NCI-H82 (cell line): ENCODE measurements at regions not wholly inside any gene's neighbourhood (a gene's known extent, or its start where the extent isn't known, plus 50 kb on each side); places are given as distances from the start of the nearest gene placed in this dataset.
A peak's percentile ranks its signal among the peaks of the same experiment; 100 is the strongest.

ENCODE experiments used
- DNase-seq: peaks from one replicate; lab custom pipeline; 2025; lab: John Stamatoyannopoulos, UW

GRCh38 chr1:63122079-63122478 is 200.3 kb upstream of the FOXD3 start:
- DNase-seq = peak; percentile 75

GRCh38 chr1:63124666-63125191 is 197.6 kb upstream of the FOXD3 start:
- DNase-seq = no peak

GRCh38 chr1:63126104-63126503 is 196.3 kb upstream of the FOXD3 start:
- no peak for DNase-seq

- DNase-seq = no peak
Measured at GRCh38 chr1:63127376-63127775, 195.0 kb upstream of the FOXD3 start.

- no peak for DNase-seq
Measured at GRCh38 chr1:63128556-63128955, 193.8 kb upstream of the FOXD3 start.

GRCh38 chr1:63129184-63129583 is 193.2 kb upstream of the FOXD3 start:
- DNase-seq = no peak

GRCh38 chr1:63129855-63130254 is 192.5 kb upstream of the FOXD3 start:
- DNase-seq = no peak

GRCh38 chr1:63134501-63135173 is 187.7 kb upstream of the FOXD3 start:
- DNase-seq = no peak

- no peak for DNase-seq
Measured at GRCh38 chr1:63135174-63135512, 187.2 kb upstream of the FOXD3 start.

GRCh38 chr1:63135801-63136200 is 186.6 kb upstream of the FOXD3 start:
- no peak for DNase-seq

- no peak for DNase-seq
Measured at GRCh38 chr1:63142001-63142400, 180.4 kb upstream of the FOXD3 start.

GRCh38 chr1:63143482-63143881 is 178.9 kb upstream of the FOXD3 start:
- no peak for DNase-seq

- no peak for DNase-seq
Measured at GRCh38 chr1:63147783-63148182, 174.6 kb upstream of the FOXD3 start.

- peak; percentile 78 for DNase-seq
Measured at GRCh38 chr1:63148825-63149645, 173.3 kb upstream of the FOXD3 start.

- DNase-seq = no peak
Measured at GRCh38 chr1:63152572-63152971, 169.8 kb upstream of the FOXD3 start.

GRCh38 chr1:63155437-63155836 is 166.9 kb upstream of the FOXD3 start:
- no peak for DNase-seq

GRCh38 chr1:63157085-63157484 is 165.3 kb upstream of the FOXD3 start:
- DNase-seq = no peak

- DNase-seq = no peak
Measured at GRCh38 chr1:63169057-63169456, 153.3 kb upstream of the FOXD3 start.

- DNase-seq = no peak
Measured at GRCh38 chr1:63173161-63173560, 149.2 kb upstream of the FOXD3 start.

GRCh38 chr1:63189677-63190076 is 132.7 kb upstream of the FOXD3 start:
- DNase-seq = no peak

GRCh38 chr1:63190171-63190570 is 132.2 kb upstream of the FOXD3 start:
- DNase-seq = peak; percentile 49

- peak; percentile 51 for DNase-seq
Measured at GRCh38 chr1:63198871-63199394, 123.4 kb upstream of the FOXD3 start.

GRCh38 chr1:63199706-63200335 is 122.5 kb upstream of the FOXD3 start:
- DNase-seq = peak; percentile 86
